AG04450 (cell line): ENCODE measurements at regions not wholly inside any gene's neighbourhood (a gene's known extent, or its start where the extent isn't known, plus 50 kb on each side); places are given as distances from the start of the nearest gene placed in this dataset.

Experiments
- CTCF ChIA-PET: fragments of 300-600, 350-600 bp; formaldehyde crosslinking; extraction: SDS; loops from one replicate; lab custom pipeline; 2022; ENCODE audit warnings: antibody characterized with exemption, inconsistent platforms; lab: Charles Lee
- POLR2A ChIA-PET: fragments of 350-600 bp; formaldehyde crosslinking; extraction: SDS; loops from one replicate; lab custom pipeline; 2021; ENCODE audit warnings: antibody characterized with exemption, inconsistent platforms; lab: Yijun Ruan, JAX
- DNase-seq: peaks from one replicate; pipeline ENCODE4 v3.0.0-alpha.2; 2011; ENCODE audit warnings: low read depth, low spot score
- H3K27ac ChIP-seq: one replicate; pipeline ENCODE4 v1.5.1; 2012; ENCODE audit warnings: low read depth, low read length, control low read depth
- H3K27me3 ChIP-seq: one replicate; pipeline ENCODE4 v1.6.0; 2012; ENCODE audit warnings: low read length; ENCODE audit not compliant: control insufficient read depth, insufficient read depth
- H3K4me3 ChIP-seq: 2 replicates; pipeline ENCODE4 v1.5.1; 2011; ENCODE audit warnings: mild to moderate bottlenecking, low read depth, low read length, control low read depth
- H3K9me3 ChIP-seq: 2 replicates; pipeline ENCODE4 v1.5.1; 2012; ENCODE audit warnings: low read length; ENCODE audit not compliant: control insufficient read depth, insufficient read depth
- CTCF ChIP-seq: IDR thresholded peaks from 2 replicates; pipeline ENCODE4 v1.5.1; 2011; ENCODE audit warnings: low read depth, low read length, control low read depth, inconsistent platforms

DNA sequence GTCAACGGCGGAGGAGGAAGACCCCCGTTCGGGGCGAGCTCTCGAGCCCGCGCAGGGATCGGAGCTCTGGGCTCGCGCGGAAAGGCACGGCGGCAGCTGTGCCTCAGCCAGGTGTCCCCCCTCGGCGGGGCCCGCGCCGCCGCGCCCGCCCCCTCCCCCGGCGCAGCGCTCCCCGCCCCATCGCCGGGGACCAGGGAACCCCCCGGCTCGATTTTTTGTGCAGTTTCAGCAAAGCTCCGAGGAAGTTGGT, 110.0 kb downstream of the KCNRG start:
- H3K9me3 ChIP-seq: peaks cover 27% of the 10 kb centered on the region; the same call in 1 of the 2 replicates
- POLR2A ChIA-PET: interaction anchor here (0.6 to 2.7 kb wide), 9 partner anchors 43 to 771 kb away, joined by 3 to 13 read pairs (median 3); partner anchors contain the start of gene TRIM13
- H3K4me3 ChIP-seq: peak overlapping the region; percentile 88
- H3K27ac ChIP-seq: peak overlapping the region; percentile 91
- TF ChIP-seq CTCF: no peak
- peaks cover 27% of the 10 kb centered on the region for H3K27me3 ChIP-seq
- no peak for DNase-seq
- CTCF ChIA-PET: interaction anchor here (0.7 kb wide), 1 partner anchor 148 kb away, joined by 3 read pairs; no protein-coding TSS in a partner anchor

GRCh38 chr13:50125554-50126262, 110.5 kb downstream of the KCNRG start:
- no peak for TF ChIP-seq CTCF
- peak; percentile 66 for DNase-seq
- peak overlapping the region; percentile 91 for H3K27ac ChIP-seq
- peak overlapping the region; percentile 88 for H3K4me3 ChIP-seq
- ChIA-PET CTCF (interaction anchor here (0.7 kb wide), 1 partner anchor 148 kb away, joined by 3 read pairs; no protein-coding TSS in a partner anchor), POLR2A (interaction anchor here (0.6 to 2.7 kb wide), 6 partner anchors 119 to 770 kb away, joined by 3 to 13 read pairs (median 3); partner anchors contain the start of gene TRIM13)
- peaks cover 32% of the 10 kb centered on the region for H3K27me3 ChIP-seq
- peaks cover 27% of the 10 kb centered on the region; the same call in 1 of the 2 replicates for H3K9me3 ChIP-seq

DNA sequence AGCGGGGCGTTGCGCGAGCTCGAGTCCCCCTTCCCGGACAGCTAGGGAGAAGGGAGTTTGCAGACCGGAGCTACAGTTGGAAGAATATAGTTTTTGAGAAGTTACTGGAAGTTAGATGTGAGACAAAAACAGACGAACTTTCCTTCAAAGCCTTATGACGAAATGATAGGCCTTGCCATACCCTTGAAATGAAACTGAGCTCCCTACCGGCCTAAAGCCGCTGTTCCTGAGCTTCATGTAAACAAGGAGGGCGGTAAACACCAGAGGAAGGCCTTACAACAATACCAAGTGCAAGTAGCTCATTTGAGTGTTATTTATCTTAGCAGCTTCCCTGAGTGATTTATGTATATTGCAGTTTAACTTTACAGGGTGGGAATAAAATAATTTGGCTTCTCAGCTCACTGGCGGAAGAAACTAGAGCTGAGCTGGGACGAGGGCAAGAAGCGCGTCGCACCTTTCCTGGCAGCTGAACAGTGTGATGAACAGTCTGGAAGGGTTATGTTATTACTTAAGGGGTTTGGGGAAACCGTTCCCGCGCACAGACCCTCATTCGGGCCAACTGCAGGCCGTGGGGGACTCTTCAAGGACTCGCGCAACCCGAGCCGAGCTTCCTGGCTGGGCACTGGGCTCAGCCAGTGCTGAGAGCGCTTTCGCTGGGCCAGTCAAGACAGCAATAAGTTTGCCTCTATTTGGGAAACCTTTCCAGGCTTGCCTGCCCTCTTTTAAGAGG, 111.2 kb downstream of the KCNRG start:
- DNase-seq: no peak
- Histone ChIP-seq H3K9me3 (peaks cover 27% of the 10 kb centered on the region; the same call in 1 of the 2 replicates), H3K4me3 (peak overlapping the region; percentile 88), H3K27ac (peak overlapping the region; percentile 91), H3K27me3 (peaks cover 39% of the 10 kb centered on the region)
- ChIA-PET CTCF (interaction anchor here (0.8 to 0.9 kb wide), 2 partner anchors 12 to 128 kb away, joined by 3 read pairs; no protein-coding TSS in a partner anchor), POLR2A (interaction anchor here (1.6 kb wide), 1 partner anchor 417 kb away, joined by 3 read pairs; no protein-coding TSS in a partner anchor)
- TF ChIP-seq CTCF: no peak

DNA sequence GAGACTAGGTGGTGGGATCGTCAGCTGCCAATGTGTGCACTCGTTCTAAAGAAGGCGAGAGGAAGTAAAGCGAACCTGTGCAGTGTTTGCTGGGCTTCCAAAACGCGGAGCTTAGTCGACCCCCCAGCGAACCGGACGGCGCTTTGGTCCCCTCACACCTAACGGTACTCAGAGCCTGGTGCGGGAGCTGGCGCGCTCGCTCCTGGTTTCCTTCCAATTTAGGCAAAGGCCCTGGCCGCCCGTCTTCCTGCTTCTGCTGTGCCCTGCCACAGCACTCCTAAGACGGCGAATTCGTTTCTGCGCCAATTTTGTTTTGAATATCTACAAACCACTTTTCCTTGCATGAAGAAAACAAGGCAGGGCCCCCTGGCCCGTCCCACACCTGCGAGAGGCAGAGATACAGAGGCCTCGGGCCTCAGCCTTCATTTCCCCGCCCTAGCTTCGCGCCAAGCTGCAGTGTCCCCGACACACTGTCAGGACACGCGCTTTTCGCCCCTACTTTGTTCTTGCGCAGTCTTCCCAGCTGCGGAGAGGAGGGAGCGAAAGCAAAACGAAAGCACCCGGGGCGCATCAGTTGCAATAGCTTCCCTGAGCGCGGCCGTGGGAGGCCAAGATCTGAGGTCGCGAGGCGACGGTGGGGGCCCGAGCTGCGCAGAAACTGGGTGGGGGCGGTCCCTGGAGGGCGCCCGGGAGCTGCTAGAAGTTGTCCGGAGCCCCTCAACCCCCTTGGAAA, 111.9 kb downstream of the KCNRG start:
- Histone ChIP-seq H3K27ac (no peak overlapping the region), H3K27me3 (peaks cover 47% of the 10 kb centered on the region), H3K9me3 (peaks cover 27% of the 10 kb centered on the region), H3K4me3 (peak overlapping the region; percentile 48)
- POLR2A ChIA-PET: no interaction called here
- no peak for DNase-seq
- no peak for TF ChIP-seq CTCF
- CTCF ChIA-PET: interaction anchor here (0.8 to 1.8 kb wide), 4 partner anchors 9 to 151 kb away, joined by 3 to 5 read pairs (median 4); no protein-coding TSS in a partner anchor
